ENCODE measurements at regions not wholly inside any gene's neighbourhood (a gene's known extent, or its start where the extent isn't known, plus 50 kb on each side); places are given as distances from the start of the nearest gene placed in this dataset.
A peak's percentile ranks its signal among the peaks of the same experiment; 100 is the strongest.

DNA sequence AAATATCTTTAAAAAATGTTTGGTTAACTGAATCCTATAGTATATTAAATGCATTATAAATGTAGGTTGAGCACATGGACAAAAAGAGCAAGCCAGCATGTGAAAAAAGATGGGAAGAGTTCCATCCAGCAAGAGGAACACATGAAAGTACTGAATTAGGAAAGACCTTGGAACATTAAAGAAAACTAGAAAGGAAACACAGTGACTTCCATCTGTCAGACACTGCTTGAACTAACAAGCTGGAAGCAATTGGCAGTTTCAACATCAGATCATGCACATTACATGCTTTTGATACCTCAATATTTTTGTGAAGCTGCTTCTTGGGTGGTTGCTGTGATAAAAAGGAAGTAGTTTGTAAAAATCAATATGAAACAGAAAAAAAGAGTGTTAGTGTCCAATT, 626.8 kb upstream of the GNPDA2 start:
- no peak for FAIRE-seq
- in situ Hi-C loops (cut with MboI) (no loop called here), intact Hi-C loops (cut with micrococcal nuclease; ENCODE audit: unreplicated experiment) (no loop called here)
- SMC1A ChIA-PET (ENCODE audit: uncharacterized antibody, unreplicated experiment), result interaction anchor here (0.9 to 1.4 kb wide), 3 partner anchors 9 to 297 kb away, joined by 3 to 6 read pairs (median 4); no protein-coding TSS in a partner anchor
- ATAC-seq, result no peak
- no peak for TF ChIP-seq PAX8 (IDR thresholded peaks at IDR 0.05)
- TF ChIP-seq ETV6 (conservative IDR thresholded peaks at IDR 0.05 in 1 of 2, IDR thresholded peaks at IDR 0.05 in 1 of 2; ENCODE audit: borderline replicate concordance in 1 of 2, low read depth in 1 of 2), result no peak
- Histone ChIP-seq H3K4me1 (ENCODE audit: control insufficient read depth, insufficient read depth, low read length) (no peaks in the 10 kb centered on the region), H3K4me2 (ENCODE audit: control insufficient read depth, insufficient read depth) (no peak overlapping the region), H3K27me3 (replicated peaks in 1 of 2; ENCODE audit: control insufficient read depth in 2 of 2, insufficient read depth in 2 of 2, low read length in 1 of 2) (no peaks in the 10 kb centered on the region), H3K79me2 (ENCODE audit: control insufficient read depth, insufficient read depth, low read length) (no peaks in the 10 kb centered on the region), H3K9me3 (replicated peaks; ENCODE audit: control insufficient read depth, insufficient read depth, low read length) (no peaks in the 10 kb centered on the region), H2AFZ (ENCODE audit: control insufficient read depth, low read depth, low read length) (no peak overlapping the region), H4K20me1 (ENCODE audit: control insufficient read depth, insufficient read depth) (no peaks in the 10 kb centered on the region), H3K9ac (ENCODE audit: control insufficient read depth, insufficient read depth, low read length) (no peak overlapping the region), H3K36me3 (ENCODE audit: control insufficient read depth in 2 of 2, insufficient read depth in 2 of 2, low read length in 1 of 2) (no peaks in the 10 kb centered on the region), H3K27ac (ENCODE audit: control insufficient read depth, insufficient read depth) (no peak overlapping the region), H3K4me3 (no peak overlapping the region)
- no peak for DNase-seq (ENCODE audit: low read depth, low spot score)
- CTCF ChIA-PET, result no interaction called here
- no TSS peak for BruUV-seq (replicated peaks)
- POLR2A ChIA-PET, result no interaction called here
- RAD21 ChIA-PET (ENCODE audit: unreplicated experiment), result interaction anchor here (1.4 kb wide), 1 partner anchor 9 kb away, joined by 4 read pairs; no protein-coding TSS in a partner anchor

DNA sequence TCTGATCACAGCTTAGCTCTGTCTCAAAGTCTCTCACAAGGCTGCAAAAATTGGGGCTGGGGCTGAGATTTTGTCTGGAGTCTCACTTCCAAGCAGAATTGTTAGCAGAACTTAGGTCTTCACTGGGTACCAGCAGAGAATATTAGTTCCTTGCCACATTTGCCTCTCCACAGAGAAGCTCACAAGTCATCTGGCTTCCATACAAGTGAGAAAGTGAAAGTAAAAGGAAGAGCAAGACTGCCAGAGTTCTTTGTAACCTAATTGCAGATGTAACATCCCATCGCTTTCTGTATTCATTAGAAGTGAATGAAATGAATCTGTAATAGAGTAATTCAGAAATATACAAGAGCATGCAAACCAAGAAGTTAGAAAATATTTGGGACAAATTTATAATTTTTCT, 624.1 kb upstream of the GNPDA2 start:
- in situ Hi-C loops (cut with MboI), result no loop called here
- POLR2A ChIA-PET, result no interaction called here
- RAD21 ChIA-PET (ENCODE audit: unreplicated experiment), result no interaction called here
- DNase-seq (ENCODE audit: low read depth, low spot score) (peak; percentile 12), ATAC-seq (peak; percentile 89), FAIRE-seq (no peak)
- peak overlapping the region; percentile 25 for H3K4me2 ChIP-seq (ENCODE audit: control insufficient read depth, insufficient read depth)
- no peaks in the 10 kb centered on the region for H3K9me3 ChIP-seq (replicated peaks; ENCODE audit: control insufficient read depth, insufficient read depth, low read length)
- intact Hi-C loops (cut with micrococcal nuclease; ENCODE audit: unreplicated experiment), result no loop called here
- H3K27me3 ChIP-seq (replicated peaks in 1 of 2; ENCODE audit: control insufficient read depth in 2 of 2, insufficient read depth in 2 of 2, low read length in 1 of 2), result no peaks in the 10 kb centered on the region
- H3K27ac ChIP-seq (ENCODE audit: control insufficient read depth, insufficient read depth), result 0 out of 2 replicates have a peak overlapping the region, but pooled peaks have one; percentile 25
- CTCF ChIA-PET, result no interaction called here
- H4K20me1 ChIP-seq (ENCODE audit: control insufficient read depth, insufficient read depth), result no peaks in the 10 kb centered on the region
- no TSS peak for BruUV-seq (replicated peaks)
- 0% methylated on average over 1 of the region's 1 CpG for WGBS (ENCODE audit: insufficient coverage, insufficient replicate concordance, low lambda C conversion rate, missing lambda C conversion rate)
- H3K79me2 ChIP-seq (ENCODE audit: control insufficient read depth, insufficient read depth, low read length), result no peaks in the 10 kb centered on the region
- SMC1A ChIA-PET (ENCODE audit: uncharacterized antibody, unreplicated experiment), result interaction anchor here (1.3 kb wide), 1 partner anchor 15 kb away, joined by 4 read pairs; no protein-coding TSS in a partner anchor
- no peaks in the 10 kb centered on the region for H3K36me3 ChIP-seq (ENCODE audit: control insufficient read depth in 2 of 2, insufficient read depth in 2 of 2, low read length in 1 of 2)
- peak overlapping the region; percentile 78 for H2AFZ ChIP-seq (ENCODE audit: control insufficient read depth, low read depth, low read length)
- no peak overlapping the region for H3K4me3 ChIP-seq
- H3K4me1 ChIP-seq (ENCODE audit: control insufficient read depth, insufficient read depth, low read length), result no peaks in the 10 kb centered on the region
- no peak overlapping the region; the same call in 1 of the 2 replicates for H3K9ac ChIP-seq (ENCODE audit: control insufficient read depth, insufficient read depth, low read length)
- TF ChIP-seq IKZF2 (IDR thresholded peaks at IDR 0.05), result no peak
- TF ChIP-seq TAF1 (IDR thresholded peaks at IDR 0.05; ENCODE audit: borderline replicate concordance, low read depth, low read length), result no peak
- TF ChIP-seq CHD2 (IDR thresholded peaks at IDR 0.05; ENCODE audit: borderline replicate concordance, low read depth, low read length), result no peak
- no peak for TF ChIP-seq EGR1 (IDR thresholded peaks at IDR 0.05; ENCODE audit: borderline replicate concordance in 1 of 2, low read depth in 2 of 2, low read length in 2 of 2)
- TF ChIP-seq STAT1 (conservative IDR thresholded peaks at IDR 0.05), result no peak
- TF ChIP-seq, protein P1, sequence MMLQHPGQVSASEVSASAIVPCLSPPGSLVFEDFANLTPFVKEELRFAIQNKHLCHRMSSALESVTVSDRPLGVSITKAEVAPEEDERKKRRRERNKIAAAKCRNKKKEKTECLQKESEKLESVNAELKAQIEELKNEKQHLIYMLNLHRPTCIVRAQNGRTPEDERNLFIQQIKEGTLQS (IDR thresholded peaks at IDR 0.05; ENCODE audit: borderline replicate concordance, extremely low read depth, low read depth, low read length), result no peak
- no peak for TF ChIP-seq HDGF (IDR thresholded peaks at IDR 0.05)
- no peak for TF ChIP-seq EP300 (IDR thresholded peaks at IDR 0.05; ENCODE audit: borderline replicate concordance in 1 of 2, control insufficient read depth in 1 of 2, low read depth in 2 of 2, low read length in 2 of 2)
- TF ChIP-seq NRF1 (conservative IDR thresholded peaks at IDR 0.05; ENCODE audit: low read depth, low read length), result no peak
- TF ChIP-seq, protein P2, sequence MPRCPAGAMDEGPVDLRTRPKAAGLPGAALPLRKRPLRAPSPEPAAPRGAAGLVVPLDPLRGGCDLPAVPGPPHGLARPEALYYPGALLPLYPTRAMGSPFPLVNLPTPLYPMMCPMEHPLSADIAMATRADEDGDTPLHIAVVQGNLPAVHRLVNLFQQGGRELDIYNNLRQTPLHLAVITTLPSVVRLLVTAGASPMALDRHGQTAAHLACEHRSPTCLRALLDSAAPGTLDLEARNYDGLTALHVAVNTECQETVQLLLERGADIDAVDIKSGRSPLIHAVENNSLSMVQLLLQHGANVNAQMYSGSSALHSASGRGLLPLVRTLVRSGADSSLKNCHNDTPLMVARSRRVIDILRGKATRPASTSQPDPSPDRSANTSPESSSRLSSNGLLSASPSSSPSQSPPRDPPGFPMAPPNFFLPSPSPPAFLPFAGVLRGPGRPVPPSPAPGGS (IDR thresholded peaks at IDR 0.05; ENCODE audit: borderline replicate concordance, insufficient read depth, low read depth, low read length, poor library complexity, severe bottlenecking), result no peak
- TF ChIP-seq RBBP5 (conservative IDR thresholded peaks at IDR 0.05), result no peak
- TF ChIP-seq TCF3 (IDR thresholded peaks at IDR 0.05; ENCODE audit: borderline replicate concordance, insufficient read depth, low read depth, low read length), result no peak
- TF ChIP-seq PAX8 (IDR thresholded peaks at IDR 0.05), result no peak
- TF ChIP-seq JUND (IDR thresholded peaks at IDR 0.05; ENCODE audit: low read depth, low read length), result no peak
- TF ChIP-seq TARDBP (IDR thresholded peaks at IDR 0.05; ENCODE audit: borderline replicate concordance), result no peak

Data from GM12878 (cell line).